ENCODE measurements at regions not wholly inside any gene's neighbourhood (a gene's known extent, or its start where the extent isn't known, plus 50 kb on each side); places are given as distances from the start of the nearest gene placed in this dataset.
"Not testable (repeated sequence)": the region's sequence is repeated elsewhere in the genome, so short reads cannot be mapped to it uniquely, and the experiment has no call there.

DNA sequence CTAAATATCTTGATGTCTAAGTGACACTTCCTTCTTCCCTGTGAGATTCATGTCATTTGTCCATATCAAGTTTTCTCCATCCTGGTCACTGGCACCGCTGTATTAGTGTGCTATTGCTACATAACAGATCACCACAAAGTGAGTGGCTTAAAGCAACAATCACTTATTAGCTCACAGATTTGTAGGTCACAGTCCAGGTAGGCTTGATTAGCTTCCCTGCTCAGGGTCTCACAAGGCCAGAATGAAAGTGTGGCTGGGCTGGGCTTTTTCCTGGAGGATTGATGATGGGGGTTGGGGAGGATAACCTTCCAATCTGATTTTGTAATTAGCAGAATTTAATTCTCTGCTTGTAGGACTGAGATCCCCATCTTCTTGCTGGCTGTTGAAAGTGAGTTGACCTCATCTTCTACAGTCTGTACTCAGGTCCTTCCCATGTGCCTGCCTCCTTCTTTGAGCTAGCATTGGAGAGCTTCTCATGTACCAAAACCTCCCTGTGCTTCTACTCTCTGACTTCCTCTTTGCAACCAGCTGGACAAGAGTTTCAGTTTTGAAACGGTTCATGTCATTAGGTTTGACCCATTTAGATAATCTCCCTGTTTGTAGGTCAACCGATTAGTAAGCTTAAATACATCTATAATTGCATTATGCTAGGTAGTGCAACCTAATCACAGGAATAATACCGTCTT, 152.4 kb upstream of the MAN1A1 start:
- TF ChIP-seq, protein P1, sequence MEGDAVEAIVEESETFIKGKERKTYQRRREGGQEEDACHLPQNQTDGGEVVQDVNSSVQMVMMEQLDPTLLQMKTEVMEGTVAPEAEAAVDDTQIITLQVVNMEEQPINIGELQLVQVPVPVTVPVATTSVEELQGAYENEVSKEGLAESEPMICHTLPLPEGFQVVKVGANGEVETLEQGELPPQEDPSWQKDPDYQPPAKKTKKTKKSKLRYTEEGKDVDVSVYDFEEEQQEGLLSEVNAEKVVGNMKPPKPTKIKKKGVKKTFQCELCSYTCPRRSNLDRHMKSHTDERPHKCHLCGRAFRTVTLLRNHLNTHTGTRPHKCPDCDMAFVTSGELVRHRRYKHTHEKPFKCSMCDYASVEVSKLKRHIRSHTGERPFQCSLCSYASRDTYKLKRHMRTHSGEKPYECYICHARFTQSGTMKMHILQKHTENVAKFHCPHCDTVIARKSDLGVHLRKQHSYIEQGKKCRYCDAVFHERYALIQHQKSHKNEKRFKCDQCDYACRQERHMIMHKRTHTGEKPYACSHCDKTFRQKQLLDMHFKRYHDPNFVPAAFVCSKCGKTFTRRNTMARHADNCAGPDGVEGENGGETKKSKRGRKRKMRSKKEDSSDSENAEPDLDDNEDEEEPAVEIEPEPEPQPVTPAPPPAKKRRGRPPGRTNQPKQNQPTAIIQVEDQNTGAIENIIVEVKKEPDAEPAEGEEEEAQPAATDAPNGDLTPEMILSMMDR (conservative IDR thresholded peaks at IDR 0.05), result no peak
- TF ChIP-seq ZFX (IDR thresholded peaks at IDR 0.05), result no peak
- H3K27ac ChIP-seq, result no peak overlapping the region

DNA sequence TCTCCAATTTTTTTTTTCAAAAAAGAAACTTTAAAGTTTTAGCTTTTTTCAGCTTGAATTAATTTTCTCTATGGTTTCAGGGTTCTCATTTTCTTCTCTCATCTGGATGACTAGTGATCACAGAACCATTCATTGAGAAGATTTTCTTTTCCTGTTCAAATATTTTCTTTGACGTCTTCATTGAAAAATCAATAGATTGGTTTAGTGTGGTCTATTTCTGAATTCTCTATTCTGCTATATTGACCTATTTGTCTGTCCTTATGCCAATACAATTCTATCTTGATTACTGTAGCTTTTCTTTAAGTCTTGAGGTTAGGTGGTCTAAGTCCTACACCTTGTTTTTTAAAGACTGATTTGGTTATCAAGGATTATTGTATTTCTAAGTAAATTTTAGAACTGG, 150.2 kb upstream of the MAN1A1 start:
- no peak for TF ChIP-seq ZFX (IDR thresholded peaks at IDR 0.05)
- TF ChIP-seq, protein P1 (conservative IDR thresholded peaks at IDR 0.05), result no peak
- no peak overlapping the region for H3K27ac ChIP-seq

DNA sequence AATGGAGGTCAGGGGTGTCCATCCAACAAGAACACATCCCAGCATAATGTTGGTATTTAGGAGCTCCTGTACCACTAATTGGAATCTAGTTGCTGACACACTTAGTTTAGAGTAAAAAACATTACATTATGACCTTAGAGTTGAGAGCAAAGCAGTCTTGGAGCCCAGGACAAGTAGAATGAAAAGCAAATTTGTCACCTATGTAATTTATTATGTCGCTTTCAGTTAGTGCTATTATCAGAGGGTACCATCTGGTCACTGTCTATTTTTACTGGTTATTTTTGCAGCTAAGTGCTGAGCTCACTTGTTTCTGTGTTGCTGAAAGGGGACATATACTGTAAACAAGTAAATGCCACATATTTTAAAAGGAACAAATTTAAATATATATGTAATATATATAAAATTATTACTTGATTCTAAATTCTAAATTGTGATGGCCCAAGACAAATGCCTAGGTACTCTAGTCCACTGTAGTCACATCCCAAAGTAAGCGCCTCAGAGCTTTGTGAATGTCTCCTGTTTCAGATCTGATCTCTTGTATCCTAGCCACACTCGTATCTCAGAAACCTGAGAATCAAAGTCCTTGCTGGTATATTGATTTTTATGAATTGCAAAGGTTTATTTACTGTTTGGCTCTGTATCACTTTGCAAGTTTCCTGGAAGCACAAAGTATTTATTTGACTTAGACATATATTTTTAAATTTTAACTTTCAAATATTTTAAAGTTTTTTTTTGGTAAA, 148.6 kb upstream of the MAN1A1 start:
- TF ChIP-seq ZFX (IDR thresholded peaks at IDR 0.05), result no peak
- TF ChIP-seq, protein P1 (conservative IDR thresholded peaks at IDR 0.05), result no peak
- no peak overlapping the region for H3K27ac ChIP-seq

DNA sequence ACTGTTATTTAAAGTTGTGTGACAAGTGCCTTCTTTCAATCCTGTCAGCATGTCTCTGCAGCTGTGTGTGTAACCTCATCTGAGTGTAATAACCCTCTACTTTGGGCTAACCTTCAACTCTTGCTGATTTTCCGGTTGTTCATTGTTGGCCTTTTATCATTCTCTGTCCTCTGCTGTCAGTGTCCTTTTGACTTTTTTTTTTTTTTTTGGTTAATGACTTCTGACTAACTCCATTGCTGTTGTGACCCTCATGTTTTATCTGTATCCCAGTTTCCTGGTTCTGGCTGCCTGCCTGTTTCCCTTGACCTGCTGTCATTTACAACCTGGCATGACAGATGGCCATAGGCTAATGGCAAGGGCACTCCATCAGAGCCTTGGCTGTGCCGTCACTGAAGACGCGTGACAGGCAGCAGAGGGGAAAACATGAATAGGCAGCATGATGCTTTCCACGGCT, 145.7 kb upstream of the MAN1A1 start:
- H3K27ac ChIP-seq, result no peak overlapping the region
- TF ChIP-seq, protein P1 (conservative IDR thresholded peaks at IDR 0.05), result no peak
- no peak for TF ChIP-seq ZFX (IDR thresholded peaks at IDR 0.05)

DNA sequence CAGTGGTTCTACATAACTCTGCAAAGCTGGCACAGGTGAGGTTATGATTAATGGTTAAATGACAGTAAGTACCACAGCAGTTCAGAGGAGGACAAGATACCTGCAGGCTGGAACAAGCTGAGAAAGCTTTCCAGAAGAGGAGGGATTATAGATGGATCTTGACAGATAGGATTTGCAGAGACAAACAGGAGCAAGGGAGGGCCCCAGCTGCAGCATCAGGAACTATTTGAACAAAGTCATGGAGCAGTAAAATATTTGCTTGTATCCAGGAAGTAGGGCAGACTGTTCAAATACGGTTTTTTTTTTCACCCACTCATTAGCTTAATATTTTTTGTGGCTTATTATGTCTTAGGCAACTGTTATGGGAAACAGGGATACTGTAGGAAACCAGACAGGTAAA, 144.4 kb upstream of the MAN1A1 start:
- no peak for TF ChIP-seq ZFX (IDR thresholded peaks at IDR 0.05)
- TF ChIP-seq, protein P1 (conservative IDR thresholded peaks at IDR 0.05), result no peak
- peak overlapping the region; percentile 47; the same call in 1 of the 2 replicates for H3K27ac ChIP-seq

DNA sequence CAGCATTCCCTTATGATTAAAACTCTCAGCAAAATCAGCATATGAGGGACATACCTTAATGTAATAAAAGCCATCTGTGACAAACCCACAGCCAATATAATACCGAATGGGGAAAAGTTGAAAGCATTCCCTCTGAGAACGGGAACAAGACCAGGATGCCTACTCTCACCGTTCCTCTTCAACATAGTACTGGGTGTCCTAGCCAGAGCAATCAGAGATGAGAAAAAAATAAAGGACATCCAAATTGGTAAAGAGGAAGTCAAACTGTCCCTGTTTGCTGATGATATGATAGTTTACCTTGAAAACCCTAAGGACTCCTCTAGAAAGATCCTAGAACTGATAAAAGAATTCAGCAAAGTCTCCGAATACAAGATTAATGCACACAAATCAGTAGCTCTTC, 141.6 kb upstream of the MAN1A1 start:
- not testable (repeated sequence) for H3K27ac ChIP-seq

DNA sequence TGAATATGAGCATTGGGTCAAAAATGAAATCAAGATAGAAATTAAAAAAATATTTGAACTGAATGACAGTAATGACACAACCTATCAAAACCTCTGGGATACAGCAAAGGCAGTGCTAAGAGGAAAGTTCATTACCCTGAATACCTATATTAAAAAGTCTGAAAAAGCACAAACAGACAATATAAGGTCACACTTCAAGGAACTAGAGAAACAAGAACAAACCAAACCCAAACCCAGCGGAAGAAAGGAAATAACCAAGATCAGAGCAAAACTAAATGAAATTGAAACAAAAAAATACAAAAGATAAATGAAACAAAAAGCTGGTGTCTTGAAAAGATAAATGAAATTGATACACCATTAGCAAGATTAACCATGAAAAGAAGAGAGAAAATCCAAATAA, 140.5 kb upstream of the MAN1A1 start:
- not testable (repeated sequence) for H3K27ac ChIP-seq

DNA sequence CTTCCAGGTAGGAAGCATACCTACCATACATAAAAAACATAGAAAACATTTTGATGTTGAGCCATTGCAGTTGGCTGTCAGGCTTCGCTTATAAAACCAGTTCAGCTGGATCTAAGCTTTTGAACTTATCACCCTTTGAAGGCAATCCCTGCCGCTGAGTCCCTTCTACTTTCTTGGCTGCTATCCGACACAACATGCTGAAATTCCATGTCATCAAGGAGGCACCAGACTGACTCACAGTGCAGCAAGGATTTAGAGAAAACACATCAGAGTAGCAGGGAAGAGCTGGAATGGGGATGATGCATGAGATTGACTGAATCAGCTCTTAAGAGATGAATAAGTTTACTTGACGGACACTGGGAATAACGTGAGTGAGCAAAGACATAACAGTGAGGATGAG, 135.0 kb upstream of the MAN1A1 start:
- no peak overlapping the region for H3K27ac ChIP-seq
- TF ChIP-seq ZFX (IDR thresholded peaks at IDR 0.05), result no peak
- TF ChIP-seq, protein P1 (conservative IDR thresholded peaks at IDR 0.05), result no peak

Measured in C4-2B (cell line).